Peyer's patch (tissue), 4 donors: ENCODE measurements at regions not wholly inside any gene's neighbourhood (a gene's known extent, or its start where the extent isn't known, plus 50 kb on each side); places are given as distances from the start of the nearest gene placed in this dataset.

Source experiments
- CTCF ChIP-seq, 6 experiments: fragments of 450-650 bp in 4 of 6; fragments of 200-600 bp in 2 of 6; sonication (generic) in 1 of 6; IDR thresholded peaks; one replicate each; pipeline ENCODE4 v1.5.1; 2017 to 2019; ENCODE audit warnings: antibody characterized with exemption in 6 of 6, mild to moderate bottlenecking in 3 of 6, moderate library complexity in 1 of 6
- POLR2A ChIP-seq, 2 donors: fragments of 450-650 bp; IDR thresholded peaks; one replicate each; pipeline ENCODE4 v1.5.1; 2017; ENCODE audit warnings: antibody characterized with exemption in 2 of 2, mild to moderate bottlenecking in 2 of 2, moderate library complexity in 2 of 2

GRCh38 chr15:66635817-66636216 lies 66.2 kb upstream of the SMAD6 start:
- no peak for TF ChIP-seq CTCF (IDR thresholded peaks at IDR 0.05)
- TF ChIP-seq POLR2A (IDR thresholded peaks at IDR 0.05) = no peak
